K562 (cell line): ENCODE measurements at regions not wholly inside any gene's neighbourhood (a gene's known extent, or its start where the extent isn't known, plus 50 kb on each side); places are given as distances from the start of the nearest gene placed in this dataset.

ENCODE experiments used
- ARID4B ChIP-seq: sonication (generic); formaldehyde crosslinking; IDR thresholded peaks from 2 replicates; pipeline ENCODE4 v1.8.0; 2022; ENCODE audit warnings: mild to moderate bottlenecking, missing genetic modification reagents
- CEBPG ChIP-seq, 3 experiments: fragments of 200-800 bp in 1 of 3; sonication (Bioruptor generic) in 1 of 3; sonication (generic) in 1 of 3; formaldehyde crosslinking in 1 of 3; IDR thresholded peaks in 2 of 3; conservative IDR thresholded peaks in 1 of 3; 2 replicates each; pipeline versions ENCODE4 v1.6.1 to v1.8.0; 2016 to 2022; ENCODE audit warnings: missing compliant biosample characterization in 2 of 3, missing genetic modification characterization in 2 of 3, mild to moderate bottlenecking in 1 of 3, missing genetic modification reagents in 1 of 3
- CREM ChIP-seq: IDR thresholded peaks from 2 replicates; pipeline ENCODE4 v1.6.1; 2014; ENCODE audit warnings: antibody characterized with exemption, low read depth
- CTCF ChIP-seq, 3 experiments: IDR thresholded peaks in 2 of 3; conservative IDR thresholded peaks in 1 of 3; 2 replicates each; pipeline ENCODE4 v1.5.1; 2011 to 2012; ENCODE audit warnings: low read length in 3 of 3, mild to moderate bottlenecking in 3 of 3, control low read depth in 2 of 3, improper control_type of control experiment in 1 of 3, inconsistent platforms in 1 of 3, low read depth in 1 of 3, mixed read lengths in 1 of 3, moderate library complexity in 1 of 3; ENCODE audit not compliant: insufficient read depth in 2 of 3
- CXXC5 ChIP-seq: fragments of 250-450 bp; sonication (Bioruptor Pico); IDR thresholded peaks from 2 replicates; pipeline ENCODE4 v1.8.0; 2022; ENCODE audit warnings: inconsistent platforms, mild to moderate bottlenecking, moderate library complexity
- ID3 ChIP-seq, 2 experiments: fragments of 250-450 bp in 1 of 2; fragments of 450-650 bp in 1 of 2; sonication (Bioruptor Pico) in 1 of 2; IDR thresholded peaks; 2 replicates each; pipeline versions ENCODE4 v1.6.1 to v1.8.0; 2016 to 2021; ENCODE audit warnings: mild to moderate bottlenecking in 2 of 2, moderate library complexity in 2 of 2, missing compliant biosample characterization in 1 of 2, missing genetic modification characterization in 1 of 2
- MLX ChIP-seq, 2 experiments: fragments of 450-650 bp in 1 of 2; sonication (generic) in 1 of 2; formaldehyde crosslinking; conservative IDR thresholded peaks; 2 replicates each; pipeline versions ENCODE4 v1.4.0 to v1.8.1; 2020 to 2022; ENCODE audit warnings: mild to moderate bottlenecking in 1 of 2, missing genetic modification reagents in 1 of 2
- MYC ChIP-seq, 2 experiments: fragments of 250-450 bp in 1 of 2; sonication (Bioruptor Pico) in 1 of 2; IDR thresholded peaks; 2 replicates each; pipeline versions ENCODE4 v1.5.1 to v1.6.1; 2012 to 2021; ENCODE audit warnings: low read depth in 2 of 2, borderline replicate concordance in 1 of 2, improper control_type of control experiment in 1 of 2, low read length in 1 of 2, mild to moderate bottlenecking in 1 of 2, moderate library complexity in 1 of 2
- SPI1 ChIP-seq: IDR thresholded peaks from 2 replicates; pipeline ENCODE4 v1.6.1; 2011; ENCODE audit warnings: low read depth, low read length, control low read depth, borderline replicate concordance
- STAT6 ChIP-seq: sonication (generic); formaldehyde crosslinking; IDR thresholded peaks from 2 replicates; pipeline ENCODE4 v1.8.1; 2023; ENCODE audit warnings: mild to moderate bottlenecking, missing genetic modification reagents
- TAF7 ChIP-seq: fragments of 450-650 bp; IDR thresholded peaks from 2 replicates; pipeline ENCODE4 v1.6.1; 2016; ENCODE audit warnings: missing genetic modification characterization, missing compliant biosample characterization
- TCFL5 ChIP-seq: fragments of 250-450 bp; sonication (Bioruptor Pico); conservative IDR thresholded peaks from 2 replicates; pipeline ENCODE4 v1.6.1; 2021; ENCODE audit warnings: mild to moderate bottlenecking, moderate library complexity, matching md5 sums

- TF ChIP-seq STAT6 (CRISPR knock-in tag) (no peak), TAF7 (tag) (no peak), CXXC5 (CRISPR knock-in tag) (peak; percentile 35; the same call in 1 of the 2 replicates), MYC (IDR thresholded peaks at IDR 0.05; ENCODE audit: low read depth, low read length) (peak; percentile 78), MYC (CRISPR knock-in tag; IDR thresholded peaks at IDR 0.05; ENCODE audit: borderline replicate concordance, low read depth) (no peak), CEBPG (CRISPR knock-in tag; IDR thresholded peaks at IDR 0.05) (no peak), CEBPG (tag; conservative IDR thresholded peaks at IDR 0.05 in 1 of 2, IDR thresholded peaks at IDR 0.05 in 1 of 2) (peak in 1 of 2 experiments; percentile 62; a peak in 1 of 4 replicates), CTCF (IDR thresholded peaks at IDR 0.05 in 2 of 3, conservative IDR thresholded peaks at IDR 0.05 in 1 of 3; ENCODE audit: insufficient read depth in 2 of 3, low read depth in 1 of 3, low read length in 3 of 3) (peak; percentile 53 to 66 (median 53)), CREM (0 out of 2 replicates have a peak, but pooled peaks have one; percentile 11), ID3 (CRISPR knock-in tag; IDR thresholded peaks at IDR 0.05) (no peak), ID3 (tag; IDR thresholded peaks at IDR 0.05) (no peak), TCFL5 (CRISPR knock-in tag) (no peak), MLX (CRISPR knock-in tag; conservative IDR thresholded peaks at IDR 0.05) (no peak), SPI1 (peak; percentile 35; the same call in 1 of the 2 replicates), ARID4B (CRISPR knock-in tag) (no peak)
Observed at GRCh38 chr10:83917537-83918506, 221.5 kb upstream of the GHITM start (continued).
